Transverse colon (tissue), 4 donors: ENCODE measurements at regions not wholly inside any gene's neighbourhood (a gene's known extent, or its start where the extent isn't known, plus 50 kb on each side); places are given as distances from the start of the nearest gene placed in this dataset.

Source experiments
- DNase-seq: peaks from one replicate; pipeline ENCODE4 v3.0.0-alpha.2; 2019
- H3K27ac ChIP-seq, 4 donors: fragments of 200-600 bp; sonication (generic); 2 replicates each; pipeline ENCODE4 v1.5.1; 2016 to 2018; ENCODE audit warnings: inconsistent platforms in 4 of 4
- H3K27me3 ChIP-seq: fragments of 200-600 bp; sonication (generic); 2 replicates; pipeline ENCODE4 v1.5.1; 2017; ENCODE audit warnings: inconsistent platforms
- H3K36me3 ChIP-seq, 4 donors: fragments of 200-600 bp; sonication (generic); 2 replicates each; pipeline ENCODE4 v1.5.1; 2017 to 2019; ENCODE audit warnings: inconsistent platforms in 4 of 4
- H3K4me1 ChIP-seq, 4 donors: fragments of 200-600 bp; sonication (generic); 2 replicates each; pipeline ENCODE4 v1.5.1; 2017 to 2020; ENCODE audit warnings: inconsistent platforms in 4 of 4
- H3K4me3 ChIP-seq, 4 donors: fragments of 200-600 bp; sonication (generic); 1 replicate in 1 of 4; 2 replicates in 3 of 4; pipeline versions ENCODE4 v1.5.1 to v1.6.1; 2017 to 2019; ENCODE audit warnings: inconsistent platforms in 4 of 4
- H3K9me3 ChIP-seq, 2 donors: fragments of 200-600 bp; sonication (generic); 2 replicates each; pipeline ENCODE4 v1.5.1; 2017 to 2019; ENCODE audit warnings: inconsistent platforms in 2 of 2
- EP300 ChIP-seq: sonication (generic); formaldehyde crosslinking; IDR thresholded peaks from one replicate; pipeline ENCODE4 v1.6.1; 2017; ENCODE audit warnings: antibody characterized with exemption, low read depth
- POLR2A ChIP-seq: fragments of 450-650 bp; IDR thresholded peaks from one replicate; pipeline ENCODE4 v1.6.1; 2016; ENCODE audit warnings: antibody characterized with exemption, mild to moderate bottlenecking, moderate library complexity
- POLR2AphosphoS5 ChIP-seq, 3 donors: sonication (generic); formaldehyde crosslinking; IDR thresholded peaks; one replicate each; pipeline ENCODE4 v1.6.1; 2016; ENCODE audit warnings: antibody characterized with exemption in 3 of 3
- WGBS, 2 donors: methylation state at CpG; one replicate each; pipeline ENCODE4 v1.1.5; 2018; ENCODE audit warnings: low coverage in 1 of 2; 5-methylcytosine and 5-hydroxymethylcytosine counted together
- in situ Hi-C, 4 donors: fragments of 200-750 bp; cut with MboI; loops; one replicate each; pipeline versions ENCODE4 v1.15.0 to v1.15.1; 2017; ENCODE audit warnings: low sequenced_read_pairs in 3 of 4, low pct_ligation_motif_present in 1 of 4, low pct_unique_long_range_greater_than_20kb in 1 of 4
- intact Hi-C: fragments of 100-400 bp; cut with DNase I; formaldehyde crosslinking; loops from one replicate; pipeline ENCODE4 v1.15.1; 2023; ENCODE audit warnings: low total_unique reads
- TF ChIP-seq, protein P1 (sequence below), 5 experiments: fragments of 200-600 bp in 3 of 5; fragments of 450-650 bp in 2 of 5; sonication (generic) in 3 of 5; IDR thresholded peaks; 1 replicate in 2 of 5; 2 replicates in 3 of 5; pipeline ENCODE4 v1.5.1; 2016 to 2017; ENCODE audit warnings: antibody characterized with exemption in 5 of 5, inconsistent platforms in 3 of 5, mild to moderate bottlenecking in 2 of 5, moderate library complexity in 1 of 5

DNA sequence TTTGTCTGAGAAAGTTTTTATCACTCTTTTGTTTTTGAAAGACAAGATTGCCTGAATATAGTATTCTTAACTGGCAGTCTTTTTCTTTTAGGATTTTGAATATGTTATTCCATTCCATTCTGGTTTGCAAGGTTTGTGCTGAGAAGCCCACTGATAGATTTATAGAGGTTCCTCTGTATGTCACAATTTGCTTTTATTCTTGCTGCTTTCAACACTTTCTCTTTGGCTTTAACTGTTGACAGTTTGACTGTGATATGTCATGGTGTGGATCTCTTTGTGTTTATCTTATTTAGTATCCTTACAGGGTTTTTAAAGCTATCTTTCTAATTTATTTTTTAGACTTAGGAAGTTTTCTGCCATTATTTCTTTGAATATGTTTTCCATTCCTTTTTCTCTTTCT lies 331.2 kb upstream of the ATP11B start:
- TF ChIP-seq POLR2AphosphoS5 (IDR thresholded peaks at IDR 0.05) (no peak), POLR2A (no peak), EP300 (no peak)
- TF ChIP-seq, protein P1, sequence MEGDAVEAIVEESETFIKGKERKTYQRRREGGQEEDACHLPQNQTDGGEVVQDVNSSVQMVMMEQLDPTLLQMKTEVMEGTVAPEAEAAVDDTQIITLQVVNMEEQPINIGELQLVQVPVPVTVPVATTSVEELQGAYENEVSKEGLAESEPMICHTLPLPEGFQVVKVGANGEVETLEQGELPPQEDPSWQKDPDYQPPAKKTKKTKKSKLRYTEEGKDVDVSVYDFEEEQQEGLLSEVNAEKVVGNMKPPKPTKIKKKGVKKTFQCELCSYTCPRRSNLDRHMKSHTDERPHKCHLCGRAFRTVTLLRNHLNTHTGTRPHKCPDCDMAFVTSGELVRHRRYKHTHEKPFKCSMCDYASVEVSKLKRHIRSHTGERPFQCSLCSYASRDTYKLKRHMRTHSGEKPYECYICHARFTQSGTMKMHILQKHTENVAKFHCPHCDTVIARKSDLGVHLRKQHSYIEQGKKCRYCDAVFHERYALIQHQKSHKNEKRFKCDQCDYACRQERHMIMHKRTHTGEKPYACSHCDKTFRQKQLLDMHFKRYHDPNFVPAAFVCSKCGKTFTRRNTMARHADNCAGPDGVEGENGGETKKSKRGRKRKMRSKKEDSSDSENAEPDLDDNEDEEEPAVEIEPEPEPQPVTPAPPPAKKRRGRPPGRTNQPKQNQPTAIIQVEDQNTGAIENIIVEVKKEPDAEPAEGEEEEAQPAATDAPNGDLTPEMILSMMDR (IDR thresholded peaks at IDR 0.05) = no peak
- Histone ChIP-seq H3K36me3 (no peaks in the 10 kb centered on the region), H3K4me1 (no peaks in the 10 kb centered on the region), H3K27me3 (no peaks in the 10 kb centered on the region), H3K9me3 (peaks cover 0 to 4% of the 10 kb centered on the region in 2 donors), H3K27ac (no peak overlapping the region), H3K4me3 (no peak overlapping the region)
- DNase-seq = no peak
- in situ Hi-C loops = no loop called here
- intact Hi-C loops = no loop called here

DNA sequence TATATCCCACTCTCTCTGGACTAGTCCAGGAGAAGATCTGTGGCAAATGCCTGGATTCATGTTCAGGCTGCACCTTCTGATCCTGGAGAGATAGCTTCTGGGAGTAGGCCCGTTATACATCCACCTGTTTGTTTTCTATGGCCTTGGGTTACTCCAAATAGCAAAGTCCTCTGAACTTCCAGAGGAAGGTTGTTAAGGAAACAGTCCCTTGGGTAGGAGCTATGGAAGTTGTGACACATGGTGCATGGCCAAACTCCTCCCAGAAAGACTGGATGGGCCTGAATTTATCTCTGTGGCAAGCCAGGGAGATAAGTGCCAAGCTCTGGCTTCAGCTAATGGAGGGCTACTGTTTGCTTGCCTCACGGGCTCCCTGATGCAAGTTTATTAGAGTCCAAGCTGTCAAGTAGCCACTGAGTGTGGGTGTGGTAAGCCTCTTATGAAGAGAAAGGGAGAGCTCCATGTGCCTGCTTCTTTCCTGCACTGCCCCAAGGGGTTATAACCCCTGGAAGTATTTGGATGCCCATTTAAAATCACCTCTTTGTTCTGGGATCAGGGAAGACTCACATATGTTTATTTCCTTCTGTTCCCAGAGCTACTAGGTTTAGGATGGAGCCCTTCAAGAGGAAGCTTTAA lies 328.7 kb upstream of the ATP11B start:
- intact Hi-C loops (no loop called here), in situ Hi-C loops (no loop called here)
- TF ChIP-seq POLR2AphosphoS5 (IDR thresholded peaks at IDR 0.05) (no peak), EP300 (no peak)
- Histone ChIP-seq H3K27ac (no peak overlapping the region), H3K36me3 (no peaks in the 10 kb centered on the region), H3K4me3 (no peak overlapping the region), H3K4me1 (no peaks in the 10 kb centered on the region), H3K27me3 (no peaks in the 10 kb centered on the region), H3K9me3 (peaks cover 0 to 4% of the 10 kb centered on the region in 2 donors)
- DNase-seq = no peak
- 38% methylated on average over 2 of the region's 2 CpGs; no CpG with 5 or more reads in 1 of the 2 donors for WGBS, 2 donors

DNA sequence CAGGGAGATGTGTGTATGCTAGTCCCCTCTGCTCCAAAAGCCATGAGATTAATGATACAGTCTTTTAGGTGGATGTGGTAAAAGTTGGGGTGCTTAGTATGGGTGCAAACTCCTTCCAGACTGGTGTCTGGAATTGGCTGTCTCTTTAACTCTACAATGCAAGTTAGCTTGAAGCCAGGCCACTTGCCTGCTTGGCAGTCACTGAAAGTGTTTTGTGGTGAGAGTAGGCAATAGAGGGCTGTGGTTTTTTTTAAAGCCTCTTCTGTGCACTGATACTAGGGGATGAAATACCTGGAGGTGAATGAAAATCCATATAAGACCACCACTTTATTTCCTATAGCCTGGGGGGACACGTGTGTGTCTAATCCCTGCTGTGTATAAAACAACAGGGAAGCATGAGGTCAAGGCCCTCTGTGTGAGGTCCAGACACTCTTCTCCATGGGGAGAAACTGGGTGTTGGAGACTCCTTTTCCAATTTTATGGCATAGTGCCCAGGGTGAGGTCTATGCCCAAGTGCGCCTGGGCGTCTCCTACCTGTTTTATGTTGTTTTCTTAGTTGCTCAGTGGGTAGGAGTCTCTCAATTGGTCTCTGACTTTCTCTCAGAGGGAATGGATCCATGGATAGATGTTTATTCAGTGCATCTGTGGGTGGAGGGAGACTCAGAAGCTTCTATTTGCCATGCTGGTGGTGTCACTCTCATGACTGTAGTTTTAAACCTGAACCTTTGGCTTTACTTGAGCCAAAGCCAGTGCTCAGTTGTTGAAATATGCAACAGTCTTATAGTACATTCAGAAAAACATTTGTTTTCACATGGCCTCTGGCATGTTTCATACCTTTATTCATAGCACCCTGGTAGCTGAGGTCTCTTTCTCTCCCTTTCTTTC lies 327.8 kb upstream of the ATP11B start:
- no peak for TF ChIP-seq EP300
- TF ChIP-seq POLR2A = no peak
- TF ChIP-seq, protein P1 (IDR thresholded peaks at IDR 0.05) = no peak
- no peak for TF ChIP-seq POLR2AphosphoS5 (IDR thresholded peaks at IDR 0.05)
- in situ Hi-C loops = no loop called here

DNA sequence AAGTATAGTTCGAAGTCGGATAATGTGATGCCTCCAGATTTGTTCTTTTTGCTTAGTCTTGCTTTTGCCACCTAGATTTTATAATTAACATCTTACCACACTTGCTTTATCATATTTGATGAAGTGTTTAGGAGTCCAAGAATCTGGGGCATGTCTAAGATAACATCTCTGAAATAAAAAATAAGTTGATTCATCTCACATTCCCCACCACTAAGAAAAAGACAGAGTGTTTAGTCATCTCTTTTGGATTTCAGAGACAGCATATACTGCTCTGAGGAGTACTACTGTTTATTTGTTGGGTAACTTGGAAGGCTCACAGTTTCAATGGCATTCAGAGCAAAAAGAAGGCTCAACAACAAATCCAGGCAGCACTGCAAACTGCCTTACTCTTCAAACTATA lies 324.2 kb upstream of the ATP11B start:
- no peak overlapping the region for H3K4me3 ChIP-seq
- DNase-seq = no peak
- H3K9me3 ChIP-seq = no peaks in the 10 kb centered on the region
- in situ Hi-C loops = no loop called here
- TF ChIP-seq POLR2AphosphoS5 (IDR thresholded peaks at IDR 0.05) (no peak), EP300 (no peak), POLR2A (no peak)
- TF ChIP-seq, protein P1 (IDR thresholded peaks at IDR 0.05) = no peak
- intact Hi-C loops = no loop called here
- no peak overlapping the region for H3K27ac ChIP-seq
- H3K27me3 ChIP-seq = no peaks in the 10 kb centered on the region
- H3K4me1 ChIP-seq = no peaks in the 10 kb centered on the region
- WGBS, 2 donors = 89 to 100% methylated on average over 1 to 2 of the region's 2 CpGs
- no peaks in the 10 kb centered on the region for H3K36me3 ChIP-seq

More for the DNA sequence above, 327.8 kb upstream of the ATP11B start:
- H3K27me3 ChIP-seq = no peaks in the 10 kb centered on the region
- 68 to 71% methylated on average over 3 of the region's 3 CpGs for WGBS, 2 donors
- no peak for DNase-seq
- H3K4me1 ChIP-seq = no peaks in the 10 kb centered on the region
- H3K36me3 ChIP-seq = no peaks in the 10 kb centered on the region
- peaks cover 0 to 4% of the 10 kb centered on the region in 2 donors for H3K9me3 ChIP-seq
- intact Hi-C loops = no loop called here
- H3K4me3 ChIP-seq = no peak overlapping the region
- no peak overlapping the region for H3K27ac ChIP-seq
